Stimulated activated CD8-positive, alpha-beta memory T cell treated with anti-CD3 and anti-CD28 coated beads, Interleukin-12 subunit alpha, Interleukin-12 subunit beta, amount 100 ng/mL, for 4 hours (primary cell): ENCODE measurements at regions not wholly inside any gene's neighbourhood (a gene's known extent, or its start where the extent isn't known, plus 50 kb on each side); places are given as distances from the start of the nearest gene placed in this dataset.
"Not testable (repeated sequence)": the region's sequence is repeated elsewhere in the genome, so short reads cannot be mapped to it uniquely, and the experiment has no call there.

Experiments used
- DNase-seq: peaks from one replicate; pipeline ENCODE4 v3.0.0-alpha.2; 2020; ENCODE audit warnings: low read depth

DNA sequence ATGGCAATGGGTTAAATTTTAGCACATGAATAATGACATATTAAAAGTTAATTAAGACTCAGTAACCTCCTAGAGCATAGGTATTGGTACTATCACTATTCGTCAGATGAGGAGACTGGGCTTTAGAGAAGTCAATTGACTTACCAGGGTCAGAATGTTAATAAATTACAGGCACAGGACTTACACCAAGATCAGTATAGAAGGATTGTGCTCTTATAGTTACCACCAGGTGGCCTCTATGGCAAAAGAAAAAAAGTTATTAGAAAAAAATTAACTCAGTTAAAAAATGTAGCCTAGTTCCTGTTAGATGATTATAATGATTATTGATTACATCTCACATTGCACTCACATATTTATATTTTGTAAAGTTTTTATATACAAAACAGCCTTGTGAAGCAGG lies 1163.7 kb downstream of the FAM181B start:
- no peak for DNase-seq

DNA sequence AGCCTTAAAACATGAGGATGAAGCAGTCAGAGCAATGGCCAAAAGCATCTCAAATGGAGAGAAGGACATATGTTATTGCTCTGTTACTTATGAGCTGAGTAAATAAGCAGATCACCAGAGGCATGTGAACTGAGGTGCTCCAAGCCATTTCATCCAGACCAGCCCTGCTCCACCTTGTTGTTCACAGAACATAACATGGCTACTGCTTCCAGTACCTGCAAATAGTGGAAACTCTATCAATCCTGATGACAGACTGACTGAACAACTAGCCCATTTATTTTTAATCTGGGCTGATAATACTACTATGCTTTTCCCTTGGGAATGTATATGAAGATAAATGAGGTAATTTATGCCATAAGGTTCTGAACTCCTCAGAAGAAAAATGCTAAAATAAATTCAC lies 1164.7 kb downstream of the FAM181B start:
- DNase-seq, result no peak

DNA sequence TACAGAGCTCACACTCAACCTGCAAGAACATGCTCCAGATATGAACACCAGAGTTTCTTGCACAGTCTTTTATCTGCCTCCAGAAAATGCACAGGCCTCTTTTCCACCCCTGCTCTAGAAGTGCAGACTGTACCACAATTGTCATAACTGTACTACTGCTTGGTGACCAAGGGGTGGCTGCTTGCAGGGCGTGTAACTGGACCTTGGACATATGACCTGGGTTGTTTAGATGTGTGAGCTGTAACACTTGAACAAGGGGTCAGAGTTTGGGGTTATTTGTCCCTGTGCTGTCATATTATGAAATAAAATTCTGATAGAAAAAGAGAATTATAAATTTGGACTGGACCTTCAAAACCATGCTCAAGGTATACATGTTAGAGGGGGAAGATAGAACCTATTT lies 1185.5 kb downstream of the FAM181B start:
- DNase-seq, result no peak

DNA sequence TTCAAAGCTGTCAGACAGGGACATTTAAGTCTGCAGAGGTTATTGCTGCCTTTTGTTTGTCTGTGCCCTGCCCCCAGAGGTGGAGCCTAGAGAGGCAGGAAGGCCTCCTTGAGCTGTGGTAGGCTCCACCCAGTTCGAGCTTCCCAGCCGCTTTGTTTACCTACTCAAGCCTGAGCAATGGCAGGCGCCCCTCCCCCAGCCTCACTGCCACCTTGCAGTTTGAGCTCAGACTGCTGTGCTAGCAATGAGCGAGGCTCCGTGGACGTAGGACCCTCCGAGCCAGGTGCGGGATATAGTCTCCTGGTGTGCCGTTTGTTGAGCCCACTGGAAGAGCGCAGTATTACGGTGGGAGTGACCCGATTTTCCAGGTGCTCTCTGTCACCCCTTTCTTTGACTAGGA lies 1193.9 kb downstream of the FAM181B start:
- DNase-seq, result not testable (repeated sequence)

DNA sequence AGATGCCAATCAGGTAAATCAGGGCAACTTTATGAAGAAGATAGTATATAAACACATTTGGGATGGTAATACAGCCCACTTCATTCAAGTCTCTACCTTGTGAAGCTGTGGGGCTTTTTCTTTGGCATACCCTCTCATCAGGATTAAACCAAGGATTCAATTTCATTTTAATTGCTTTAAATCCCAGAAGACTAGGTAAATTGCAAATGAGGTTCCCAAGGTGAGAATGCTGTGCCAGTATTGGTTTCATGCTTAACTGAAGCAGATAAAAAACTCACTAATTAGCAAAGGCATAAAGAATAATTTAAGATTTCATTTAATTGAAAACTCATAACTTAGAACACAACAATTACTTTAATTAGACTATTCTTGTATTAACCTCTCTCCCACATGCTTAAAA lies 1218.1 kb downstream of the FAM181B start:
- no peak for DNase-seq

DNA sequence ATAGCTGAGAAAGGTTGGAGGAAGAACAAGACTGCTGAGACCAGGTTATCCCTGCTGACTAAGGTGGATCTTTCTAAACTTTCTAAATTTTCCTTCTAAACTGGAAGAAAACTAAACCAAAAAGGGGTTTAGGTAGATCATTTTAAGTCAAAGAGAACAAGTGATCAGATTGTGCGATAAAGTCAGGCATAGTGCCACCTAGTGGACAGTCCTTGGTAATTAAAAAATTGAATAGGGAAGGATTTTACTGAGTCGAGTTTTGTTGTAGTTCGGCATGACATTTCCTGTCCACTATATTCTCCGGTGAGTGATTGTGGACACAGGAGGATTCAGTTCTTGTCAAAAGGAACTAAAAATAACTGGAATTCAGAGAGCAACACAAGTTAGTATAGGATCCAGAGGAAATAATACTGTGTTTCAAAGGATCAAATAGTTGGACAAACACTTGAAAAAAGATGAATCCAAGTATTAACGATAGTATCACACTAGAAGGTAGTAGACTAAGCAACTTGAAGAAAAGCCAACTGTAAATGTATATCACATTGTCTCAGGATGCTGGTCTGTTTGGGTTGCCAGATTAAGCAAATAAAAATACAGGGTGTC lies 1236.4 kb downstream of the FAM181B start:
- no peak for DNase-seq

DNA sequence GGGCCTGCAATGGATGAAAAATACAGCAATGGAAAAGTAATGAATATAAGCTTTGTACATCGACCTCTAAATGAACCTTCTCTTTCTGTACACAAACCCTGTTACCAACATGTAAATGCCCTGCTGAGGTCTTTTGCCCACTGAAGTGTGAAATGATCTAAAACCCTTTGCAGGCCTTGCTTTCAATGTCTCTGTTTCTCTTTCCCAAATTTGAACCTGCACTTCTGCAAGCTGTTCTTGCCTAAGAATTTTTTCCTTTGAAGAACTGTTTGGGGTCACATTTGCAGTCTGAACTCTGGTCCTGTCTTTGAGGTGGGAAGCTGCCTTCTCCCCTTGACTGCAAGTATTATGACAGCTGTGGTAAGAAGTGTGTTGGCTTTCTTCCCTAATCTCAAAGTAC lies 1237.1 kb downstream of the FAM181B start:
- no peak for DNase-seq

DNA sequence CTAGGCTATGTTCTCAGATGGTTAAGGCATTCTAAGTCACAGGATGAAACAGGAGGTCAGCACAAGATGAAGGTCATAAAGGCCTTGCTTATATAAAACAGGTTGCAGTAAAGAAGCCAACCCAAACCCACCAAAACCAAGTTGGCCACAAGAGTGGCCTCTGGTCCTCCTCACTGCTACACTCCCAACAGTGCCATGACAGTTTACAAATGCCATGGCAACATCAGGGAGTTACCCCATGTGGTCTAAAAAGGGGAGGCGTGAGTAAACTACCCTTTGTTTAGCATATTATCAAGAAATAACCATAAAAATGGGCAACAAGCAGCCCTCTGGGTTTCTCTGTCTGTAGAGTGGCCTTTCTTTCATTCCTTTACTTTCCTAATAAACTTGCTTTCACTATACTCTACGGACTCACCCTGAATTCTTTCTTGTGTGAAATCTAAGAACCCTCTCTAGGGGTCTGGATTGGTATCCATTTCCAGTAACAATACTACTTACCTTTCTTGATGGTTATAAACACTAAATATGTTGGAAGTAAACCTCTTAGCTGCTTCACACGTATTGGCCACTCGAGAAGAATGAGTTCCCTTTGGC lies 1237.9 kb downstream of the FAM181B start:
- no peak for DNase-seq

DNA sequence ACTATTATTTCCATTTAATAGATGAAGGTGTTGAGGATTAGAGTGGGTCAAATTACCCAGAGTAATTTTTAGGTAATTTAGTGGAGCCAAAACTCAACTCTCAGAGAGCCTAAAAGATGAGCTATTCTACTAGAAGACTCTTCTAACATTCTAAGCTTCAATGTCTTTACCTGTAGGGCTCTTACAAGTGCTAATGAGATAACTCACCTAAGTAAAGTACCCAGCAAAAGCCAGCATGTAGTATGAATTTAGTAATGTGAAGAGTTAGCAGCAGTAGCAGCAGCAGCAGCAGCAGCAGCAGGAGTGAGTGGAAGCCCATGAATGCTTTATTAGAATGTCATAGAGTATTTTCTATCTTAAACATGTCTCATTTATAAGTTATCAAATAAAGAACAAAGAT lies 1239.2 kb downstream of the FAM181B start:
- DNase-seq, result no peak

DNA sequence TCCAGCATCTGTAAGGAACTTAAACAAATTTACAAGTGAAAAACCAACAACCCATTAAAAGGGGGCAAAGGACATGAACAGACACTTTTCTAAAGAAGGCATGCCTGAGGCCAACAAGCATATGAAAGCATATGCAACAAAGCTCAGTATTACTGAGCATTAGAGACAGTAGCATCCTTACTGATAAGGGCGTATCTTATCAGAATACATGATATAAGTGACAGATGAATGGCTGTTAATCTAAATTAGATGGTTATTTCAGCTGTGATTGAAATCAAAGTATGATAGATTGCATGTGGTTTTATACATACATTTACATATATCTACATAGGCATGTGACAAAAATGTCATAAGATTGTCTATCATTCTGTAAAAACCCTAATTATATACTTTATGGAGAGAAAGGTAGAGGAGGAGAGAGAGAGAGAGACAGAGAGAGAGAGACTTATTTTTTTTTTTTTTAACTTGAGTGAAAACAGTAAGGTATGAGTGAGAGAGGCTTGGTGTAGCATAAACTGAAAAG lies 1240.7 kb downstream of the FAM181B start:
- no peak for DNase-seq

DNA sequence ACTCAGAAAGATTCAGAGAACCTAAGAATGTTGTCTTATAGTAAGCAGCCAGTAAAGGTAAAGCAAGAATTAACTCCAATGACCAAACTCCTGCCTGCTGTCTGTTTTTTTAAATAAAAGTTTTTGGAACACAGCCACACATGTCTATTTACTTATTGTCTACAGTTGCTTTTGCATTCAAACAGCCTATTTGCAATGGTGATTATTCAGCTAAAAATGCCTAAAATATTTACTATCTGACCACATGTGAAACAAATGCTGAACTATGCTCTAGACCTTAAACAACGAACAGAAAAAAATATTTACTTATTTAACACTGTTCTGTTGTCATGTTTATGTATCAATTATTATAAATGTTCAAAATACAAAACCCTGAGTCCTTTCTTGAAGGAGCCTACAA lies 1246.6 kb downstream of the FAM181B start:
- no peak for DNase-seq

DNA sequence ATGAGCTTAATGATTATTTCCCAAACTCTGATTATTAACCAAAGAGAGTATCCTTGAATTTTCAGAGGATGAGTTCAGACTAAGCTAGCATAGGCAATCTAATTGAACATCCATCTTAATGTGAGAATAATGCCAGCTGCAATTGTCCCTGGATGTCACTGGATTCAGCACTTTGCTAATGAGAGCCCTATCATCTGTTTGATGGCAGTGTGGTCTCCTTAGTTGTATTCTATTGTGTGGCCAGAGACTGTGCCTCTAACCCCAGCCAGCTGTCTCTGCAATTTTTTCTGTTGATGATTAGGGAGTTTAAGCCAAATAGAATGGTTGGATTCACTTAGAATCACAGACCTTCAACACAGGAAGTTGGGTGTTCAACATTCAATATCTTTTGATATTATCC lies 1249.5 kb downstream of the FAM181B start:
- DNase-seq, result no peak

DNA sequence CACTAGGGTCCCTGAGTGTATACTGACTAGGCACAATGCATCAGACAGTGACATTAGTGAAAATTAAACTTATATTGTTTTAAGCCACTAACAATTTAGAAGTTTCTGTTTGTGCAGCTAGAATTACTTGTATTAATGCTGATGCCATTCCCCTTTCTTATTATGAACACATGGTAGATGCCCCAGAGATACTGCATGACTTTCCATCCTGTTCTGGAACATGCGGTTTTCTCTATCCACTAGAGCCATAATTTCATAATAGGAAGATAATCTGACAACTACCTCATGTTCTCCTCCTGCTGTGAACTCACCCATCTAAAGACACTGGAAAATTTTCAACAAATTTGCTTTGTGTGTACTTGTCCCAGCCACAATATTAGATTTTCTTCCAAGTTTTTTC lies 1256.4 kb downstream of the FAM181B start:
- no peak for DNase-seq

DNA sequence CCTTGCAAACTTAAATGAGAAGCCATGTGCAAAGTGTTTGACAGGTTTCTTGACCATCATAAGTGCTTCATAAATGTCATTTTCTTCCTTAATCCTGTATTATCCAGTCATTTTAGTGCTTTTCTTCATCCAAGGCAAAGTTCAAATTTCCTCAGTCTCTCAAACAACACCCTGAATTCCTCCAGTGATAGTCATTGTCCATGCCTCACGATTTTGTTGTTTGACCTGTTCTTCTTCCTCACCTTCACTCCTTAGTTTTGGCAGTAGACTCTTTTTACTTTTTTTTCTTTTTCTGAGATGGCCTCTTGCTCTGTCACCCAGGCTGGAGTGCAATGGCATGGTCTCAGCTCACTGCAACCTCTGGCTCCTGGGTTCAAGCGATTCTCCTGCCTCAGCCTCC lies 1257.3 kb downstream of the FAM181B start:
- no peak for DNase-seq

DNA sequence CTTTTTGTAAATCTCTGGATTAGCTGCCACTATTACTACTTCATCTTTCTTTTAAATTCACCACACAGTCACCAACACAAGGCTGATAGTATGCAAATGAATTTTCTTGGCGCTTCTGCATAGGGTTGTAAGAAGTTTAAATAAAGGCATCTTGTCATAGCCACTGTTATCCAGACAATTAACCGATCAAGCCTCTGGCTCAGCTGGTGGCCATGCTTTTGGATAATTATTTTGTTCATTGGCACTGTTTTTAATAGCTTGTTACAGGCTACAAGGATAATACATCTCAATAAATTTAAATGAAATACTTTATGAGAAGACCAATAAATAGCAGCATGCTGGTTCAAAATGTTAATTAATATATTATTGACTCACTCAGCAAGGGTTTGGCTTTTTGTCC lies 1261.0 kb downstream of the FAM181B start:
- DNase-seq, result no peak

DNA sequence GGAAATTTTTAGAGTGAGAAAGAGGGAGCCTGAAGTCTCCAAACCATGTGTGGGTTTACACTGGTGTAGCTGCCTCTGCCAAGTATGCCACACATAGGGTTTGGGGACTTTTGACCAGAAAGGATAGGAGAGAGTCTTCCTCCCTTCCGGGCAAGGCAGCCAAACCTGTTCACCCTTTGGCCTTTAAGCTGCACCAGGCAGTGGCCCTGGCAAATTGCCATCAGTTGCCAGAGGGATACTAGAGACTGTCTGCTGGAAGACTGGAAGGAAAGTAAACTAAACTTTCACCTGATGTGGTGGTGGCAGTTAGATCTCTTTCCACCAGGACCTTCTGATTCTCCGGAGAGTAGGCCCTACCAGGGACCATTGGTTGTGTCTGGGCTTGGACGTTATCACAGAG lies 1263.2 kb downstream of the FAM181B start:
- no peak for DNase-seq

DNA sequence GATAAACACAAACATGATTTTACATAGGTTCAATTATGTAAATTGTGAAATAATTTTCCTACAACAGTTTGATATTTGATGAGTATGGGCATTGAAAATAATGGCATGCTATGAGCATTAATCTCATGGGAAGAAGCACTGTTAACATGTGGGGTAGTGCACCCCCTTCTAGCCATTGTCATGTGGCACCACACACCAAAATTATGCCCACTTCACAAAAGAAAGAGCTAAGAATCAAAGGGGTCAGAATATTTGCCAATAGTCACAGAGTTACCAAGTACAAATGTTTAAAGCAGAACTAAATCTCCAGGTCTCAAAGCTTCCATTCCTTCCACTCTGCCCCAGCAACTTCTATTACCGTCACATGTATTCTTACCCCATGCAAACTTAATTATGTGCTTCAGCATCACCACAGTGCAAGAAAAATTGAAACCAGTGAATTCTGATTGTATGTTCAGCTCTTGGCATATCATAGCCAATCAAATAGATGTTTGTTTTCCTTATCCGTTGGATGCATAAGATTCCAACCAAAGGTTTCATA lies 1273.8 kb downstream of the FAM181B start:
- no peak for DNase-seq

DNA sequence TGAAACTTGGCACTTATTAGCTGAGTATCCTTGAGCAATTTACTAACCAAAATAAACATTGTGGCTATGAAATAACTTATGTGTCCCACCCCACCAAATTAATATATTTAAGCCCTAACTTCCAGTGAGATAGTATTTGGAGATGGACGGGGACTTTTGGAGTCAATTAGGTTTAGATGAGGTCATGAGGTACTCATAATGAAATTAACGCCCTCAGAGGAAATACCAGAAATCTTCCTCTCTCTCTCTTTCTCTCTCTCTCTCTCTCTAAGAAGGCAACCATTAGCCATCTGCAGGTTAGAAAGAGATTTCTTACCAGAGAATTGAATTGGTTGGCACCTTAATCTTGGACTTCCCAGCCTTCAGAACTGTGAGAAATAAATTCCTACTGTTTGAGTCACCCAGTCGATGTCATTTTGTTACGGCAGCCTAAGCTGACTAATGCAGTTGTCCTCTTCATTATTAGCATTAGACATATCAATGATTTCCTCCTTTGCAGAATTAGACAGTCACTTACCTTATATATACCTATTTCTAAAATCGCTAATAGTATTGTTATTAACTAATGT lies 1284.0 kb downstream of the FAM181B start:
- no peak for DNase-seq

DNA sequence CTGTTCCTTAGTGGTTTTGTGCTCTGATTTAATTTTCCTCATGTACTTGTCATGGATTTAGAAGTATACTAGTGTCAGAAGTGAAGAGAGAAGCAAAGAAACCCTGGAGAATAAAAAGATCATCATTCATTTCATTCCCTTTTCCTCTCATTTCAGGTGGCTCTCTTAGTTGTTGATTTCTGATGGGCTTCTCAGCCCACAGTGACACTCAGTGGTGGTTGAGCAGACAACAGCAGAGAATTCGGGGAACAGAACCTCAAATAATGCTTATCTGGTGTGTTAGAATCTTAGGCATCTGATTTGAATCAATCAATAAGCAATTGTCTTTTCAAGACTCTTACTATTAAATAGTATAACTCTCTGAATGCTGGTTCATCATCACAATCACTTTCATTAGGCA lies 1289.4 kb downstream of the FAM181B start:
- no peak for DNase-seq

DNA sequence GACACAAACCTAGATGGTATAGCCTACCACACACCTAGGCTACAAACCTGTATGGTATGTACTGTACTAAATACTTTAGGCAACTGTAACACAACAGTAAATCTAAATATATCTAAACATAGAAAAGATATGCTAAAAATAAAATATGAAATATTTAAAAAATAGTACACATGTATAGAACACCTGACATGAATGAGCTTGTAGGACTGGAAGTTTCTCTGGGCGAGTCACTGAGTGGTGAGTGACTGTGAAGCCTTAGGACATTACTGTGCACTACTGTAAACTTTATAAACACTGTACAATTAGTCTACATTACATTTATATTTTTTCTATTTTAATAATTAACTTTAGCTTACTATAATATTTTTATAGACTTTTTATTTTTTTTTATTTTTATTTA lies 1301.3 kb downstream of the FAM181B start:
- DNase-seq, result no peak

DNA sequence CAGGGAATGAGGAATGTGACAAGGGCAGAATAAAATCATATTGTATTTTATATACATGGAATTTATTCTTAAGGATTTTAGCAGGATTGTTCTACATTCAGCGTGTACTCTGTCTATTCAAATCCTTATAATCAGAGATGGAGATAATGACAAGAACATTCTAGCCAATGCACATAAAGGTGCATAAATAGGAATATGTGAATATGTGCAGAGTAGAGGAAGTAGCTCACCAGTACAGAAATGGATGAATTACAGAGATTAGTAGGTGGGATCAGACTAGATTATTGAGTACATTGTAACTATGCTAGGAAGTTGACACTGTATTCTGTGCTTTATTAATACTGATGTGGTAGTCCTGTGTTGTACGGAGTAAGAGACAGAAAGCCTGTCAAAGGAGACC lies 1308.8 kb downstream of the FAM181B start:
- DNase-seq, result no peak

DNA sequence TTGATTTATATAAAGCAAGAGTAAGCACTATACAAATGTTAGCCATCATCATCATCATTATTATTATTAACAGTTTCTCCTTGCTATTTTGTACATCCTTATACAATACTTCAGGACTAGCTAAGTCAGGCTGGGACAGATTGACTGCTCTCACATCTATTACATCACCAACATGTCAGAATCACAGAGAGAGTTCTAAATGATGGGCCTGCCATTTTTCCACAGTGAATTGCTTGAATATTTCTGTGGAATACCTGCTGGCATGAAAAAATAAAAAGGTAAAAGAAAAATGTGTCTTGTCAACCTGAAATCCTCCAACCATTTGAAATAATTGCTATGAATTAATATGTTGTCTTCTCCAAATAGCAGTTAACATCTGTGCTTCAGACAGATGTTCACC lies 1311.3 kb downstream of the FAM181B start:
- no peak for DNase-seq

DNA sequence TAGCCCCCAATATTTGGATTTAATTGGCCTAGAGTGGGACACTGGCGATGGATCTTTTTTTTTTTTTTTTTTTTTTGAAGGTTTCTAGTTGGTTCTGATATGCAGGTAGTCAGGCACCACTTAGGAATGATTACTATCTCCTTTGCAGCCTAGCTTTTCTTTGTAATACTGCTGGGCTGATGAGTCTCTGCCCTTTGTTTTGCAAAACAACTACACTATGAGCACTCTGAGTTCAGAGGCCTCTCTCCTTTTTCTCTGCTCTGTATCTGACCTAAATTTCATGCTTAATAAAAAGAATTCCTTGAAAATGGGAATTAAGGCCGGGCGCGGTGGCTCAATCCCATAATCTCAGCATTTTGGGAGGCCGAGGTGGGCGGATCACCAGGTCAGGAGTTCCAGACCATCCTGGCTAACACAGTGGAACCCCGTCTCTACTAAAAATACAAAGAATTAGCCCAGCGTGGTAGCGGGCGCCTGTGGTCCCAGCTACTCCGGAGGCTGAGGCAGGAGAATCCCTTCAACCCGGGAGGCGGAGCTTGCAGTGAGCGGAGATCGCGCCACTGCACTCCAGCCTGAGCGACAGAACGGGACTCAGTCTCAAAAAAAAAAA lies 1312.3 kb downstream of the FAM181B start:
- no peak for DNase-seq
